NCI-H82 treated with DMSO at 0.1 percent for 48 hours (cell line): ENCODE measurements at regions not wholly inside any gene's neighbourhood (a gene's known extent, or its start where the extent isn't known, plus 50 kb on each side); places are given as distances from the start of the nearest gene placed in this dataset.

ENCODE experiments used
- DNase-seq: peaks from one replicate; lab custom pipeline; 2025; ENCODE audit not compliant: unreplicated experiment; lab: John Stamatoyannopoulos, UW

DNA sequence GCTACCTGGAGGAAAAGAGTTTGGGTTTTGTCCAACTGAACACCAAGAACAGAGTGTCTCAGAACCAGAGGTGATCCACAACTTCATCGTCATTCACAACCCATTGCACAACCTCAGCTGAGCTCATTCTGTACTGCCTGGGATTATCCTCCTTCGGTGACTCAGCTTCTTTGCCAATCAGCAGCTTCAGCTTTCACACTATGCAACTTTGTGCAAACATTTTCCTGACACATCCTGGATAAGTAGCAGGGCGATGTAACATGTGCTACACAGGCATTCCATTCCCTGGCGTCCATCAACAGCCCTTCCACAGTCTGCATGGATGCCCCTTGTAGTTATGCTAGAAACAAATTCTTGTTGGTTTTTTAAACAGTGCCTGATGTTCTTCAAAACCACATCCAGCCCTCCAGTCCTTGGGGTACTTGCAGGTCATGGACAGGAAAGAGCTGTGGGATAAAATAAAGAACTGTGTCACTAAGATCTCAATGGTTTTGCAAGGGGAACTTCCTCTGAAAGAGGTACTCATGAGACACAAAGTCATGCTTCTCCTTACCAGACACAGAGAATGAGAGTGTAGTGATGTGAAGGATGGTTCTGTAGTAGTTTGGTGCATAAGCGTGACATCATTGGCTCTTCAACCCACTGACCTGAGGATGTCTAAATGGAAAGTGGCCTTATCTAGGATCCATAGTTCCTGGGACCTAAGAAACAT is 478.5 kb downstream of the KIF20B start:
- no peak for DNase-seq

DNA sequence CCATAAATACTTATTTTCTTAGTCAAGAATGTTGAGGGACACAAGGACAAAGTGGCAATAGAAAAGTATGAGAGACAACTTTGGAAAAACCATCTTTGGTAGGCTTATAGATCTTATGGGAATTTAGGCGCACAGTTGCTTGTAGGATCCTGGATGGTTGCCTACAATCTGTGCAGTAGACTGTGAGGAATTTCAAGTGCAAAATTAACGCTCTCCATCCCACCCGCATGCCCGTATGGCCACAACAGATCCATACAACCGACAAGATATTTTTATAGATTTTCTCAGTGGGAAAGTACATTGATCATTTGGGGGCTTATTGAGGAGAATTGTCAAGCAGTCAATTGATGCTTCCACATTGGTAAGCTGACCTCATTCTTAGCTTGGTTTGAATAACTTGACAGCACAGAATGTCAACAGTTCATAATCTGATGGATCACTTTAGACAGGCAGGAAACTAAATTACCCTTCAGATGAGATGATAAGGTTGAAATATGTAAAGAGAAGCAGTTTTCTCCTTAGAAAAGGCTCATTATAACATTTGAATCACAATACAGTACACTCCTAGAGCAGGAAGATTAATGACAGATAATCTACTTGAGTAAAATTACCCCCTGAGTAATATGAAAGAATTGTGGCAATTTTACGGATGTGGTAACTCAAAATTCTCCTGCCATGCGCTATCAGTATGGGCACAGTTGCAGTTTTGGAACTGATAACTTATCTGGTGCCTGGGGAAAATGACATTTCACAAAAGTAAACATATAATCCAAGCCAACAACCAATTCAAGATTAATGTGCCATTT is 479.7 kb downstream of the KIF20B start:
- no peak for DNase-seq

DNA sequence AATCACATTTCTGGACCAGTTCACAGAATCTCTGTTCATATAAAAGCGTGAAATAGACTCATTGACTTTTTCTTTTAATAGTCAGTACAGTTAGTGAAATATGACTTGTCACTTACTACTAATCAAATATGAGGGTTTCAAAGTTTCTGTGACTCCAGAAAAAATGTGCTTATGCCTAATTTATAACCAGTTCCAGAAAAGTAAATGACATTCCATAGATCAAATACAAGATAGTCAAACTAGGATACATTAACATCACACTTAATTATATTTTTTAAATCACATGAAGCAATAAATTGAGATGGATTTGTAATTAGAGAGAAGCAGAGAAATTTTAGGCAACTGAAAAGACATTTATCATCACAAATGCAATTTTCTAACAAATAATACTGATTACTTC is 491.4 kb downstream of the KIF20B start:
- no peak for DNase-seq

DNA sequence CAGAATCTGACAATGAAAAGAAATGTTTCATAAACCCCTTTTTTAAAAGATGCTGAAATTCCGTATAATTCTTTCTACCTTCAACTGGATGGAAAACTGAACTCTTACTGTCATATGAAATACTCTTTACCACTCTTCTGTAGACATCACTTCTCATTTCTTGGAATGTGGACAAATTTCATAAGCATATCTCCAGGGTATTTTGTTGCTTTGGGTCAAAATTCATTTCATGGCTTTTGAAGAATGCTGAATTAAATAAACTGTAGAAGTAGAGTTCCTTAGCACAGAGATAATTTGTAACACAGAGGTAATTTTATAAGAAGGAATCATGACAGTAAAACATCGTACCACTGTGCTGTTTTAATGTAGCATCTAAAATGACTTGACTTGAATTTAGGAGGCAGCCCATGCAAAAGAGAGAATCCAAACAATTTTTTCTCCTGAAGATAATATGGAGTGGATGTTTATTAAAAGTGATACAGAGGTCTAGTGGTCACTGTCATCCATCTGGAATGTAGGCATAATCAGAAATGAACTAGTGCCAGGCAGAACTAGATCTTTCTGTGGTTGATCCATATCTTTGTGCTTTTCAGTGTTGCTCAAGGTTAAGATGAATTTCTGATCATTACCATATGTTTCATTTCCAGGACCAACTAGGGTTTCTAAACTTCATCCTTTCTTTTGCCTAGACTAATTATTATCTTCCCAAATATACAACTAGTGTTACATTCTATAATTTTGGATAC is 492.0 kb downstream of the KIF20B start:
- DNase-seq = no peak

DNA sequence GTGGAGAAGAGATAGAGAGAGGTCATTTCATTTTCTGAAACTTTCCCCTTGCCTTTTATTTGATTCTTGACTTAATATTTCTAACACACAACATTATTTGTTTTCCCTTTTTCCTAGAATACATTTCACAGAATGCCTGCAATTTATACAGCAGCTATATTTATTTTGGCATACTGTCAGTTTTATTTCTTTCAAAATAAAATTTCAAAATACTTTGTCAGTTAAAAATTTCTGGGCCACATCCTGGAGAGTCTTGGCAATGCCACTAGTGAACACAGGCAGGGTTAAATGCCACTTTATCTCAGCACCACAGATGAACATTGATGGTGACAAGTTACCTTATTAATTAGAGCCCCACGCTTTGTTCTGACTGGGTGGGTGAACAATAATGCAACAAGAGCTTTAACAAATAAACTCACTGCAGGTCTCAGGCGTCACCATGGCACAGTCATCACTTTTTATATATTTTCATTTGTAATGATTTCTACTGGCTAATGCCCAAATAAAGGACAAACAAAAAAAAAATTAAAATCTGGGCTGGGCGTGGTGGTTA is 494.0 kb downstream of the KIF20B start:
- DNase-seq = no peak

DNA sequence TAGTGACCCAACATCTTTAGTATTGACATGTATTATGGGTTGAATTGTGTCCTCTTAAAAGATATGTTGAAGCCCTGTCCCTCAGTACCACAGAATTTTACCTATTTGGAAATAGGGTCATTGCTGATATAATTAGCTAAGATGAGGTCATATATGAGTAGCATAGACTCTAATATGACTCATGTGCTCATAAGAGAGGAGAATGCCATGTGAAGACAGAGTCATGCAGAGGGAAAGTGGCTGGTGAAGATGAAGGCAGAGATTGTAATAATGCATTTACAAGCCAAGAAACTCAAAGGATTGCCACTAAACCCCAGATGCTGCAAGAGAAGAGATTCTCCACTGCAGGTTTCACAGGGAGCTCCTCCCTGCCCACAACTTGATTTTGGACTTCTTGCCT is 496.4 kb downstream of the KIF20B start:
- DNase-seq = no peak

DNA sequence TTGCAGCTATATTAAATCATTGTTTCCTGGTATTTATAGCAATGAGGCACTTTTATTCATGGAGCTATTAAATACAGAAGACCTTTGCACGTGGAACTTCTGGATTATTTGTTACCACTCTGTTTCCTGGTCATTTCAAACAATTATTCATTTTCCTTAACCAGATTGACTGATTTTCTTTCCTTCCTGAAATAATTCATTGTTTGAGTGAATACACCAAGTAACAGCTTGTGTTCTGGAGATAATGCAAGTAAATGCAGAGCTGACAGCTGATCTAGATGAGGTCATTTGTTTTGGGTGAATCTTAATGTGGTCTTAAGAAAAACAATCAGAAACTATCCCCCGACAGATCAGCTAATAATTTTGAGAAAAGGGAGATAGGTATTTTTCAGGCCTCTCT is 497.7 kb downstream of the KIF20B start:
- no peak for DNase-seq

DNA sequence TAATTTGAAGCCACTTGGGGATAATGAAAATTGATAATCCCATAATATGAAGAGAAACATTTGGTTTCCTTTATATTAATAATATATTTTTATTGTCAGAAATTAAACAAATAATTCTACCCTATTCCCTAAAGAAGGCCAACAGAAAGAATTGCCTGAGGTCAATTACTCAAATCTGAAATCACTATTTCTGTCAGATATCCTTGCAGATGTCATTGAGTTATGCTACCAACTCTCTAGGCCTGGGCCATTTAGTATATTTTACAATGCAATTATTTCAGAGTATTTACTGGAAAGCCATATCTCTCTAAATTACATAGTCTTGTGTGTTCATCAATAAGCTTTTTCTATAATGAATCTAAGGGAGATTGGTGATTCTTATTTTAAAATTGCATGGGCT is 498.1 kb downstream of the KIF20B start:
- no peak for DNase-seq

DNA sequence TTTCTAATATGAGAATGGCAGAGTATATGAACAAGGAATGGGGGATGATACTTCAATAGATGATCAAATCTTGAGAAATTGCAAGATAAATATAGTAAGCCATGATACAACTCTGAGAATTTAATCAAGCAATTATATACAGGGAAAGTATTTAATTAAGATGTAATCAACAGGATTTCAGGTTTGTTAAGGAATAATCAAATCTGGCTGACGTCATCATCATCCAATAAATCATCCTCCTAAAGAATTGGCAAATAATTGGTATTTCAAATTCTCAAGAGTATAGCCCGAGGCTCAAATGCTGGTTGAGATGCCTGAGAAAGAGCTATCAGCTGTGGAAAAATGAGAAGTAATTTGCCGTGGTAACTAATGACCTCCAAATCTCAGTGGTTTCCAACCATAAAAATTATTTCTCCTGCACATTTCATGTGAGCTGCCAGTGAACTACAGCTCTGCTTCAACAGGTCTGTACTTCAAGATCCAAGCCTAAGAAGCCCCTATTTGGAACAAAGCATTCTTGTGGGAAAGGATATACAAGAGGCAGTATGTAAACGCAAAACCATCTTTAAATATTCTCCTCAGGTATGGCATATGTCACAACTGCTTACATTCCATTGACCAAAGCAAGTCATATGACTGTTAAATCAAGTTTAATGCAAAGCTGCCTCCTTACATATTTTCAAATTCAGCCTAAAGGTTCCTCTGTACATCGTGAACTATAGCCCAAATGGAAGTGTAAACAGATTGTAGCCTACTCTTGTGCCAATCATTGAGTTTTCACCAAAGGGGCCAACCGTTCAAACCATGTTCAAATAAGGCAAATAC is 503.0 kb downstream of the KIF20B start:
- no peak for DNase-seq

DNA sequence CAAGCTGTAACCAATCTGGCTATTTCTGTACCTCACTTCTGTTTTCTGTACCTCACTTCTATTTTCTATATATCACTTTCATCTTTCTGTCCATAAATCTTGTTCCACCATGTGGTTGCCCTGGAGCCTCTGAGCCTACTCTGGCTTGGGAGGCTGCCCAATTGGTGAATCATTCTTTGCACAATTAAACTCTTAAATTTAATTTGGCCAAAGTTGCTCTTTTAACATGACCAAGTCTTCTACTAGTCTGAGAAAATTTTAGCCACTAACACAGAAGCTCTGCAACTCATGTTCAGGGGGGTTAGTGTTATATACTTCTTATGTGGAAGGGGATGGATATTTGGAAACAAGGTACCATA is 503.5 kb downstream of the KIF20B start:
- DNase-seq = no peak

DNA sequence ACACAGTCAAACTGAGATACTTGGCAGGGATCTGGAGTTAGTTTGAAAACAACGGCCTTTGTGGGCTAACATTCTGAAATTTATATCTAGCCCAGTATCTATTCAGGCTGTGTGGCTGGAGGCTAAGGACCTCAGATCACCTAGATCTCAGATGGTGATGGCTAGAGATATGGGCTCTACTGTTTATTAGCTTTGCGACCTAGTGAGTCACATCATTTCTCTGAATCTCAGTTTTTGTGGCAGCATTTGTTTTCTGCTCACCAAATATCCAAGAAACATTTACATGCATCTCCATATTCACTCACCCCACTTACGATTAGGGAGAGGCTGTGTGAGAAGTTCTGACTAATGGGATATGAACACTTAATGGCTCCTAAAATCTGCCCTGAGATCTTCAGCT is 503.9 kb downstream of the KIF20B start:
- no peak for DNase-seq

DNA sequence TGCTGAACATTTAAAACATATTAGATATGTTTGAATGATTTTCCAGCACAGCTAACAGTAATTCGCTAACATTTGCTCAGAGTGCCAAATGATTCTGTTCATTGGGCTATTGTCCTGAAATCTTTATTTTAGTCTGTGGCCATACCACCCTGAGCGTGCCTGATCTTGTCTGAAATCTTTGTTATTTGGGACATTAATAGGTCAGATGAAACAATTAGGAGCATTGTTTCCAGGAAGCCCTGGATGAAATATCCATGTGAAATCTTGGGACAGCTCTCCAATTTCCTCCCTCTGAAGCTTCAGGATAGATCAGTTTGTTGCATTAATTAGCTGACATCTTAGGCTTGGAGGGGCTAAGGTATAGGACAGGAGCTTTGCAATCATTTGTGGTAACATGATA is 512.0 kb downstream of the KIF20B start:
- no peak for DNase-seq

DNA sequence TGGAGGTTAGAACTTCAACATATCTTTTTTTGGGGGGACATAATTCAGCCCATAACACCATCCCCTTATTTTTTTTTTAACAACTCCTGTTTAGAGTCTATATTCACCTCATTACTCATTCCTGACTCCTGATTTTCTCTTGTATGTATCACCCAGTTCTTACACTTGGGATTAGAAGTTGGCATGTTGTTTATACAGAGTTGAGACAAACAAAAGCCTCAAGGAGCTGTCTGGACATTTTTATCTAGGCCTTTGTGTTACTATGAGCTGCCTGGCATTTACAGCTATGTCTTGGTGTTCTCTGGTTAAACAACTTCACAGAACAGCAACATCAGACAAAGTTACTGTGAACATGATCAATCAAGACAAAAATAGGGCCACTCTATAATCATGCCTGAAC is 517.5 kb downstream of the KIF20B start:
- DNase-seq = no peak

DNA sequence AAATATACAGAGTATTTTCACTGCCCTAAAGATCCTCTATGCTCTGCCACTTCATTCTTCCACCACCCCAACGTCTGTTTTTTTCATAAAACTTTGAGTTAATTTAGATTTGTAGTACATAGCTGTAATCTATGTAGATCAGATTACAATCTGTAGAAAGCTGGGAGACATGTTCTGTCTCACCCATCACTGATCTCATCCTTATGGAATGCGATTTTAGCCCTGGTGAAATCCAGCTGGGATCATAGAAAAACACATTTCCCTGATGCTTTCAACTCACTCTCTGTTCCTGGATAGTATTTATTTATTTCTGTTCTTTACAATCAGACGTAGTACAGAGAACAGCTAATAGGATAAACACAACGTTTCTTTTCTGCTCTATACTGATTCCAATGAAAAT is 521.0 kb downstream of the KIF20B start:
- no peak for DNase-seq

DNA sequence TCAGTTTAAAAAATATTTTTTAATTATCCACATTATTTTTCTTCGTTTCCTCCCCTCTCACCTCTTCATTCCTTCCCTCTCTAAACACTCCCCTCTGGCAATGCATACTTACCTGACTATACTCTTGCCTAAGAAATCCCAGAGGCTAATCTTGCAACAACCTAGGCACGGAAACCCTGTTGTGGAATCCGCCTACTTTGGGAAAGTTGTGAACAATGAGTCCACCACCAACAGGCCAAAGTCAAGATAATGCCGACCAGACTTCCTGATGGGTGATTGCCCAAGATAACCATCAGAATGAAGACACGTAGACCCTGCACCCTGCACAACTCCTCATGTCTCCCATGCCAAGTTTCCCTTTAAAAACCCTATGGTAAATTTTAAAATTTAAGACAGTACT is 521.5 kb downstream of the KIF20B start:
- no peak for DNase-seq

DNA sequence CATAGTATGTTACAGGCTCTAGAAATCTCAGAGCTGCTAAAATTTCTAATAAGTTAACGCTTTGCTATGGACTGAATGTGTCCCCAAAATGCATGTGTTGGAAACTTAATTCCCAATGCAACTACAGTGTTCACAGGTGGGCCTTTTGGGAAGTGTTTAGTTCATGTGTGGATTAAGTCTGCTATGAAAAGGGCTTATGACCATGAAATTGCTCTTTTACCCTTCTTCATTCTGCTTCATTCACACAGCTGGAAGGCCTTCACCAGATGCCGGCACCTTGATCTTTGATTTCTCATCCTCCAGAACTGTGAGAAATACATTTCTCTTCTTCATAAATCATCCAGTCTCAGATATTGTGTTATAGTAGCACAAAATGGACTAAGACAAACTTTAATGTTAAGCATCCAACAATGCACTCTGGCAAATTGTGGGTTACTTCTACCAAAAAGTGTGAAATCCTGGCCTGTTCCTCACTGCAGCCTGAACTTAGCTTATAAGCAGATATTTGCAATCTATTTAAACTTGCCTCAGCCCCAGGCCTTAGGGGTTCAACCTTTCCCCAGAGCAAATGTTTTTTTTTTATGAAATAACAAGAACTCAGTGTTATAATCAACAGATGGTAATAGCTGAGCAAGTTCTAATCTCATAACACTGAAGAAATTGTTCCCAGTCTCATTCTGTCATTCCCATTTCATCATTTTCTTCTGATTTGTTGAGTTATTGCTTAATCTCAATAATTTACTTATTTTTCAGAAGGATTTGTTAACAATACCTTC is 523.6 kb downstream of the KIF20B start:
- no peak for DNase-seq

DNA sequence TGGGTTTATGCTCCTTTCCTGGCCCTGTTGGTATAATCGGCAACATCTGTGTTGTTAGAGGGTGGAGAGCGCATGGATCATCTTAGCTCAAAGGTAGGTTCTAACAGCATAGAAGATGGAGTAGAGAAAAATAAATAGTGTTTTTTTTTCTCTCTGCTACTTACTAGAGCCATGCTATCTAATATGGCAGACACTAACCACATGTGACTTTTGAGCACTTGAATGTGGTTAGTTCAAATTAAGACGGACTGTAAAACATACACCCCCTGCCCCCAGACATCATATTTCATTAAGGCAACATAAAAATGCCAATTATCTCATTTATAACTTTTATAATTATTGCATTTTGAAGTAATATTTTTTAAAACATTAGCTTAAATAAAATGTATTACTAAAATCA is 525.1 kb downstream of the KIF20B start:
- DNase-seq = no peak

DNA sequence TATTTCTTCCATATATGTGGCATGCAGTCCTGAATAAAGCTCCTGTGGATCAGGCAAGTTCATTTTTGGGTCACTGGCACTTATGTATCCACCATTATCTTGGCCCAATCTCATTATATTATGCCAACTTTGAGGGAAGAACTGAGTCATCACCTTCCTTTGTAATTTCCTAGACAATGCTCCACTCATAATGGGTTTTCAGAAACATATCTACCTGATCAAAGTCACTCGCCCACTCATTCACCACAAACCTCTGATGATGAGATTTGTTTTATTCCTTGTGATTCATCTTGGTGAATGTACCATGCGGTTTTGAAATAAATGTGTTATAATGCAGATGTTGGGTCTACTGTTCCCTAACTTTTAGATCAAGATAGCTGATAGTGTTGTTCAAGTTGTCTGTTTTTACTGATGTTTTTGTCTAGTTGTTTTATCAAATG is 525.8 kb downstream of the KIF20B start:
- DNase-seq = no peak

DNA sequence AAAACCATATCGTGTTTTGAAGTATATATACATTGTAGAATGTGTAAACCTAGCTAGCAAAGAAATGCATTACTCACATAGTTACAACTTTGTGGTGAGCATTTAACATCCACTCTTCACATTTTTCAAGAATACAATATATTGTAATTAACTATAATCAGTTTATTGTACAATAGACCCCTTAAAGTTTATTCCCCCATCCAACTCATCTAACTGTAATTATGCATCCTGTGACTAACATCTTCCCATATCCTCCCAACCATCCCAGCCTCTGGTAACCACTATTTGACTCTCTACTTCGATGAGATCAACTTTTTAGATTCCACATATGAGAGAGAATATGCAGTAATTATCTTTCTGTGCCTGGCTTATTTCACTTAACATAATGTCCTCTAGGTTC is 526.4 kb downstream of the KIF20B start:
- DNase-seq = no peak

DNA sequence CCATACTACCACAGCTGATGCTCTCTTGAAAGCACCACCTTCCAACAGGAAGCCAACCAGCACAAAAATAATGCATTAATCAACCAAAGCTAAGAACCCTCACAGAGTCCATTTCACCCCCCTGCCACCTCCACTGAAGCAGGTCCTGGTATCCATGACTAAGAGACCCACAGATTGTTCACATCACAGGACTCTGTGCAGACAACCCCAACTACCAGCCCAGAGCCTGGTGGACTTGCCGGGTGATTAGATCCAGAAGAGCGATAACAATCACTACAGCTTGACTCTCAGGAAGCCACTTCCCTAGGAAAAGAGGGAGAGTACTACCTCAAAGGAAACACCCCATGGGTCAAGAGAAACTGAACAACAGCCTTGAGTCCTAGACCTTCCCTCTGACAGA is 528.1 kb downstream of the KIF20B start:
- no peak for DNase-seq
